Neuronal stem cell (in vitro differentiated cells): ENCODE measurements at regions not wholly inside any gene's neighbourhood (a gene's known extent, or its start where the extent isn't known, plus 50 kb on each side); places are given as distances from the start of the nearest gene placed in this dataset.

Experiments
- DNase-seq: peaks from one replicate; pipeline ENCODE4 v3.0.0-alpha.2; 2013; ENCODE audit warnings: low spot score
- H2AFZ ChIP-seq: one replicate; pipeline ENCODE4 v1.6.1; 2013; ENCODE audit warnings: mild to moderate bottlenecking, low read length, inconsistent platforms
- H2AK5ac ChIP-seq: 2 replicates; pipeline ENCODE4 v1.6.1; 2013; ENCODE audit warnings: low read depth, mild to moderate bottlenecking, inconsistent platforms, low read length, moderate library complexity, mixed read lengths
- H2BK120ac ChIP-seq: 2 replicates; pipeline ENCODE4 v1.6.1; 2013; ENCODE audit warnings: low read depth, mild to moderate bottlenecking, inconsistent platforms, low read length, moderate library complexity, mixed read lengths
- H2BK12ac ChIP-seq: one replicate; pipeline ENCODE4 v1.6.1; 2013; ENCODE audit warnings: low read length, inconsistent platforms
- H2BK15ac ChIP-seq: 2 replicates; pipeline ENCODE4 v1.6.1; 2013; ENCODE audit warnings: mild to moderate bottlenecking, low read length, inconsistent platforms, mixed read lengths
- H2BK5ac ChIP-seq: one replicate; pipeline ENCODE4 v1.6.1; 2013; ENCODE audit warnings: inconsistent platforms, mild to moderate bottlenecking, low read length, moderate library complexity
- H3K14ac ChIP-seq: one replicate; pipeline ENCODE4 v1.6.1; 2013; ENCODE audit warnings: low read length, inconsistent platforms
- H3K18ac ChIP-seq: 2 replicates; pipeline ENCODE4 v1.6.1; 2013; ENCODE audit warnings: low read length, inconsistent platforms
- H3K23ac ChIP-seq: 2 replicates; pipeline ENCODE4 v1.6.1; 2013; ENCODE audit warnings: low read depth, mild to moderate bottlenecking, mixed read lengths, low read length, inconsistent platforms; ENCODE audit not compliant: poor library complexity
- H3K27ac ChIP-seq: replicated peaks from 3 replicates; pipeline ENCODE4 v1.5.1; 2013; ENCODE audit warnings: low read length, inconsistent platforms
- H3K27me3 ChIP-seq, 3 experiments: 2 replicates each; pipeline ENCODE4 v1.6.1; 2013; ENCODE audit warnings: low read length in 3 of 3, mild to moderate bottlenecking in 2 of 3, inconsistent platforms in 1 of 3, low read depth in 1 of 3, mixed read lengths in 1 of 3, moderate library complexity in 1 of 3; ENCODE audit not compliant: control insufficient read depth in 3 of 3, insufficient read depth in 3 of 3
- H3K36me3 ChIP-seq, 2 donors: replicated peaks in 1 of 2; 2 replicates each; pipeline ENCODE4 v1.6.1; 2013; ENCODE audit warnings: low read length in 2 of 2; ENCODE audit not compliant: control insufficient read depth in 2 of 2, insufficient read depth in 2 of 2
- H3K4ac ChIP-seq: 2 replicates; pipeline ENCODE4 v1.6.1; 2013; ENCODE audit warnings: inconsistent platforms, mild to moderate bottlenecking, low read length, moderate library complexity
- H3K4me1 ChIP-seq, 2 donors: 1 replicate in 1 of 2; 2 replicates in 1 of 2; pipeline ENCODE4 v1.6.1; 2013; ENCODE audit warnings: low read length in 2 of 2, low read depth in 1 of 2; ENCODE audit not compliant: control insufficient read depth in 2 of 2, insufficient read depth in 1 of 2
- H3K4me2 ChIP-seq: one replicate; pipeline ENCODE4 v1.6.1; 2013; ENCODE audit warnings: mild to moderate bottlenecking, low read length, inconsistent platforms; ENCODE audit not compliant: insufficient read depth, poor library complexity, severe bottlenecking
- H3K4me3 ChIP-seq, 2 donors: 2 replicates each; pipeline ENCODE4 v1.5.1; 2013; ENCODE audit warnings: low read length in 2 of 2, mild to moderate bottlenecking in 2 of 2, inconsistent platforms in 1 of 2, moderate library complexity in 1 of 2
- H3K79me1 ChIP-seq: one replicate; pipeline ENCODE4 v1.6.1; 2013; ENCODE audit warnings: low read depth, mild to moderate bottlenecking, inconsistent platforms, low read length, moderate library complexity
- H3K9ac ChIP-seq: one replicate; pipeline ENCODE4 v1.6.1; 2013; ENCODE audit warnings: mild to moderate bottlenecking, low read depth, low read length, inconsistent platforms; ENCODE audit not compliant: poor library complexity
- H3K9me3 ChIP-seq, 2 donors: replicated peaks in 1 of 2; 2 replicates each; pipeline versions ENCODE3 to v1.6.1; 2013; ENCODE audit warnings: low read length in 2 of 2, mild to moderate bottlenecking in 2 of 2, inconsistent platforms in 1 of 2, low read depth in 1 of 2, mixed read lengths in 1 of 2, moderate library complexity in 1 of 2; ENCODE audit not compliant: control insufficient read depth in 2 of 2, insufficient read depth in 1 of 2
- H4K8ac ChIP-seq: one replicate; pipeline ENCODE4 v1.6.1; 2013; ENCODE audit warnings: low read depth, mild to moderate bottlenecking, inconsistent platforms, low read length, moderate library complexity
- H4K91ac ChIP-seq: one replicate; pipeline ENCODE4 v1.6.1; 2013; ENCODE audit warnings: low read length, low read depth, mild to moderate bottlenecking, inconsistent platforms; ENCODE audit not compliant: poor library complexity
- WGBS, 2 donors: extraction: QIAGEN DNeasy Blood & Tissue Kit; methylation state at CpG; one replicate each; pipeline ENCODE4 v1.1.7; 2013; ENCODE audit warnings: missing lambda C conversion rate in 2 of 2, mixed read lengths in 1 of 2; ENCODE audit not compliant: insufficient read length in 2 of 2, insufficient replicate concordance in 1 of 2; ENCODE audit errors: extremely low coverage in 2 of 2; 5-methylcytosine and 5-hydroxymethylcytosine counted together

DNA sequence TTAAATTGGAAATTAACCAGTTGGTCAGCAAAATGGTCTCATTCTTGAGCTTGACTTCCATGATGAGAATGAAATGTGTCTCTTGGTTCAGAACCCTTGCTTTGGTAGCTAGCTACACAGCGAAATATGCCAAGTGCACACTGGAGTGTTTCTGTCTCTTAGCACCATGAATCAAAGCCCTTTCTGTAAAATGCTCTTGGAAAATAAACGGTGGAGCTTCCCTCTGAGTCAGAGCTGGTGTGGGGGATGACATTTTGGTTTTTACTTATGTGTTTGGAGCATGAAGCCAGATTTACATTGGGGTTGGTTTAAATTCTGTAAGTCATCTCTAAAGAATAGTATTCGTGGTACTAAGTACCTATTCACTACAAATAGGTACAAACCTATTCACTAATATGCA, 85.1 kb upstream of the NANOGP8 start:
- Histone ChIP-seq H2AK5ac (no peak overlapping the region), H3K27ac (no peak overlapping the region), H3K4me1 (peaks cover 0 to 6% of the 10 kb centered on the region in 2 donors), H2BK12ac (no peak overlapping the region), H3K14ac (no peak overlapping the region), H3K36me3 (no peaks in the 10 kb centered on the region), H3K18ac (no peak overlapping the region), H2BK15ac (no peak overlapping the region), H2AFZ (no peak overlapping the region), H3K79me1 (no peaks in the 10 kb centered on the region), H4K8ac (no peak overlapping the region), H3K27me3 (no peaks in the 10 kb centered on the region), H2BK120ac (no peak overlapping the region), H4K91ac (no peak overlapping the region), H2BK5ac (no peak overlapping the region), H3K4me3 (no peak overlapping the region), H3K23ac (no peak overlapping the region), H3K4me2 (no peak overlapping the region), H3K9ac (no peak overlapping the region), H3K9me3 (no peaks in the 10 kb centered on the region), H3K4ac (no peak overlapping the region)
- WGBS, 2 donors = no CpG with 5 or more reads among the region's 3 CpGs
- DNase-seq = no peak

- H3K23ac ChIP-seq = no peak overlapping the region
- no peak overlapping the region for H3K4me3 ChIP-seq
- H3K79me1 ChIP-seq = no peaks in the 10 kb centered on the region
- no peaks in the 10 kb centered on the region for H3K27me3 ChIP-seq
- H2AFZ ChIP-seq = no peak overlapping the region
- H3K27ac ChIP-seq = no peak overlapping the region
- H4K8ac ChIP-seq = no peak overlapping the region
- H3K9ac ChIP-seq = no peak overlapping the region
- no peaks in the 10 kb centered on the region for H3K9me3 ChIP-seq
- H3K18ac ChIP-seq = no peak overlapping the region
- H3K14ac ChIP-seq = no peak overlapping the region
- no peak overlapping the region for H3K4me2 ChIP-seq
- H2BK120ac ChIP-seq = no peak overlapping the region
- no peak overlapping the region for H2BK12ac ChIP-seq
- H2AK5ac ChIP-seq = no peak overlapping the region
- no CpG with 5 or more reads among the region's 4 CpGs for WGBS, 2 donors
- DNase-seq = no peak
- H3K36me3 ChIP-seq = no peaks in the 10 kb centered on the region
- H4K91ac ChIP-seq = no peak overlapping the region
- H3K4me1 ChIP-seq = peaks cover 0 to 6% of the 10 kb centered on the region in 2 donors
- H2BK5ac ChIP-seq = no peak overlapping the region
- H2BK15ac ChIP-seq = no peak overlapping the region
- H3K4ac ChIP-seq = no peak overlapping the region
These were observed 83.4 kb upstream of the NANOGP8 start for GRCh38 chr15:35168464-35168863.

DNA sequence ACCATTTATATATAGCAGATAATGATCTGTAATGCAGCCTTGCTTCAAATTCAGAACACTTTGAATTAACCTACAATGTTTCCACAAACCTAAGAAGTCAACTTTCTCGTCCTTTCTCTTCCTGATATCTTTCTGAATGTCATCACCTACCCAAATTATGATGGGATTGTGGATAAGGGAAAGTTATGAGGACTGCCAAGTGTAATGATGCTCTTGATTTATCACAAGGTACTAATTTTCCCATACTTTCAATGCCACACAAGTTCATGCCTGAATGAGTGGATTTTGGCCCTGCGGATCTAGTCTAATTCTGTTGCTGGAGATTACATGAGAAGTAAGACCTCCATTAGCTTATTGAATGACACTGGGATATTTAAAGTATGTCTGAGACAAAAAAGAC, 82.6 kb upstream of the NANOGP8 start:
- Histone ChIP-seq H3K9ac (no peak overlapping the region), H2BK120ac (no peak overlapping the region), H4K8ac (no peak overlapping the region), H3K27me3 (no peaks in the 10 kb centered on the region), H3K36me3 (no peaks in the 10 kb centered on the region), H3K27ac (no peak overlapping the region), H3K4me3 (no peak overlapping the region), H3K18ac (no peak overlapping the region), H2AK5ac (no peak overlapping the region), H3K4me2 (no peak overlapping the region), H3K4ac (no peak overlapping the region), H2AFZ (no peak overlapping the region), H3K9me3 (no peaks in the 10 kb centered on the region), H4K91ac (no peak overlapping the region), H2BK12ac (no peak overlapping the region), H3K14ac (no peak overlapping the region), H3K4me1 (peaks cover 0 to 6% of the 10 kb centered on the region in 2 donors), H3K23ac (no peak overlapping the region), H2BK5ac (no peak overlapping the region), H3K79me1 (no peaks in the 10 kb centered on the region), H2BK15ac (no peak overlapping the region)
- no peak for DNase-seq
- no CpG with 5 or more reads among the region's 2 CpGs for WGBS, 2 donors

DNA sequence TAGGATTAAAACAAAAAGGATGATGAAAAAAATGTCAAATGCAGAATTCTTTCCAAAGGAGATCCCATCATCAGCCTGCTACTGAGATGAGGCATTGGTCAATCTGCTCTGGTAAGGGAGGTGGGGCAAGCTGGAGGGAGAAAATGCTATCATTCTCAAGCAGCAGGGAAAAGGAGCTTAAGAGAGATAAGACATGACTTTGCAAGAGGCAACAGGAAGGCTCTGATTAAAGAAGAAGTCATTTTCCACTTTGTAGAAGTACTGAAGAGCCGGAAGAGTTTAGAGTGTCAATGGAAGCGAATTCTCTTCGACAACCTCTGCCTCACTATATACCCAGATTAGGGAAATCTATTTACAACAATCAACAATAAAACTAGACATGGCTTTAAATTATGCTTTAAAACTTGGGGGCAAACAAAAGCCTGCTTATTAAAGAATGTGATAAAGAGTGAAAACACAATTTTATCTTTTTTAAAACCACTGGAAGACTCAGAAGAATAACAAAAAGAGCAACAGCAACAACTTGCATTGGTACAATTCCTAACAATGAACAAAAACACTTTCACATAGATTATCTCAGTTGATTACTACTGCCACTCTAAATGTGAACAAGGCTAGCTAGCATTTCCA, 81.8 kb upstream of the NANOGP8 start:
- H3K4me2 ChIP-seq = no peak overlapping the region
- H3K27ac ChIP-seq = no peak overlapping the region
- no peak overlapping the region for H3K14ac ChIP-seq
- peaks cover 0 to 6% of the 10 kb centered on the region in 2 donors for H3K4me1 ChIP-seq
- H3K23ac ChIP-seq = no peak overlapping the region
- no peak overlapping the region for H2AFZ ChIP-seq
- no peaks in the 10 kb centered on the region for H3K79me1 ChIP-seq
- DNase-seq = no peak
- H3K4me3 ChIP-seq = no peak overlapping the region
- H4K8ac ChIP-seq = no peak overlapping the region
- no peak overlapping the region for H2AK5ac ChIP-seq
- H4K91ac ChIP-seq = no peak overlapping the region
- no peaks in the 10 kb centered on the region for H3K9me3 ChIP-seq
- H2BK5ac ChIP-seq = no peak overlapping the region
- no peaks in the 10 kb centered on the region for H3K36me3 ChIP-seq
- no peak overlapping the region for H2BK120ac ChIP-seq
- no peak overlapping the region for H3K18ac ChIP-seq
- no peak overlapping the region for H3K4ac ChIP-seq
- no peak overlapping the region for H2BK15ac ChIP-seq
- no peak overlapping the region for H2BK12ac ChIP-seq
- no peaks in the 10 kb centered on the region for H3K27me3 ChIP-seq
- H3K9ac ChIP-seq = no peak overlapping the region
- WGBS, 2 donors = no CpG with 5 or more reads among the region's 3 CpGs
